ENCODE measurements at regions not wholly inside any gene's neighbourhood (a gene's known extent, or its start where the extent isn't known, plus 50 kb on each side); places are given as distances from the start of the nearest gene placed in this dataset.
A peak's percentile ranks its signal among the peaks of the same experiment; 100 is the strongest.
"Not testable (repeated sequence)": the region's sequence is repeated elsewhere in the genome, so short reads cannot be mapped to it uniquely, and the experiment has no call there.

DNA sequence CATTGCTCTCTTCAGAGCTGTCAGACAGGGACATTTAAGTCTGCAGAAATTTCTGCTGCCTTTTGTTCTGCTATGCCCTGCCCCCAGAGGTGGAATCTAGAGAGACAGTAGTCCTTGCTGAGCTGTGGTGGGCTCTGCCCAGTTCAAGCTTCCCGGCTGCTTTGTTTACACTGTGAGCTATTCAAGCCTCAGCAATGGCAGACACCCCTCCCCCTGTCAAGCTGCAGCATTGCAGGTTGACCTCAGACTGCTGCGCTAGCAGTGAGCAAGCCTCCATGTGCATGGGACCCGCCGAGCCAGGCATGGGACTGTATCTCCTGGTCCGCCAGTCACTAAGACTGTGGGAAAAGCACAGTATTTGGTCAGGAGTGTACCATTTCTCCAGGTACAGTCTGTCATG is 53.6 kb upstream of the MAPK10 start:
- not testable (repeated sequence) for DNase-seq

DNA sequence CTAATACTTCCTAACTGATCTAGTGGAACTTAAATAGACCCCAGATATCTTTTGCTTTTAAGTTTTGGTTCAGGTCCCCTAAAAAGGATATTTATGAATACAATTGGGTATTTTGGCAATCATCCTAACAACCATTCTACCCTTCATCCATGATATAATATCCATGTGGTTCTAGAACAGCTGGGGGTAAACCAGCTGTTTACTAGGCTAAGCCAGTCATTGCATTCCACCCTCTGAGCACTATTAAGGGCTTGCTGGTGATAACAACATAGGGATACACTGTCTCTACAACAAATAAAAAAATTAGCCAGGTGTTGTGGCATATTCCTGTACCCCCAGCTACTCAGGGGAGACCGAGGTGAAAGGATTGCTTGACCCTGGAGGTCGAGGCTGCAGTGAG is 54.8 kb upstream of the MAPK10 start:
- no peak for DNase-seq

DNA sequence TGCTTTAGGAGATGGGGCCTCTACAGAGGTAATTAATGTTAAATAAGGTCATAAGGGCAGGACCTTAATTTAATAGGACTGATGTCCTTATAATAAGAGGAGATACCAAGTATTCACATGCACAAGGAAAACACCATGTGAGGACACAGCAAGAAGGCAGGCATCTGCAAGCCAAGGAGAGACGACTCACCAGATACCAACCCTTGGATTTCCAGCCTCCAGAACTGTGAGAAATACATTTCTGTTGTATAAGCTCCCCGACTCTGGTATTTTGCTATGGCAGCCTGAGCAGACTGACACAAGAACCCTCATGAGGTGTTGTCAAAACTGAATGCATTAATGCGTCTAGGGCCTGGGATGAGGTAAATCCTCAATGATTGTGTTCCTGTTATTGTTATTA is 56.2 kb upstream of the MAPK10 start:
- DNase-seq, result no peak

DNA sequence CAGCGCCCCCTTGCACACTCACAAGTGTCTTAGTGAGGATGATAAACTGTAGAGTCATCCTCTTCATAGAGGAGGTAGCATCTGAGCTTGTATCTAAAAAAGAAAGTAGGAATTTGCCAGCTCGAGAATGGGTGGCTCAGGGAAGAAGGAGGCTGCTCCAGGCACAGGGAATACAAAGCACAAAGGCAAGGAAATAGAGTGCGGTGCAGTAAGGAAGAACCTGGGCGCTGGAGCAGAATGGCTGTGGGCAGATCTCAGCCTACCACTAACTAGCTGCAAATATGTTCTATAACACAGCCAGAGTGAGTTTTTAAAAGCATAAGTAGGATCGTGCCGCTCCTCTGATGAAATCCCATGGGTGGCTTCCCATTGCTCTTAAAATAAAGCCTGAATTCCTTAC is 61.6 kb upstream of the MAPK10 start:
- no peak for DNase-seq

DNA sequence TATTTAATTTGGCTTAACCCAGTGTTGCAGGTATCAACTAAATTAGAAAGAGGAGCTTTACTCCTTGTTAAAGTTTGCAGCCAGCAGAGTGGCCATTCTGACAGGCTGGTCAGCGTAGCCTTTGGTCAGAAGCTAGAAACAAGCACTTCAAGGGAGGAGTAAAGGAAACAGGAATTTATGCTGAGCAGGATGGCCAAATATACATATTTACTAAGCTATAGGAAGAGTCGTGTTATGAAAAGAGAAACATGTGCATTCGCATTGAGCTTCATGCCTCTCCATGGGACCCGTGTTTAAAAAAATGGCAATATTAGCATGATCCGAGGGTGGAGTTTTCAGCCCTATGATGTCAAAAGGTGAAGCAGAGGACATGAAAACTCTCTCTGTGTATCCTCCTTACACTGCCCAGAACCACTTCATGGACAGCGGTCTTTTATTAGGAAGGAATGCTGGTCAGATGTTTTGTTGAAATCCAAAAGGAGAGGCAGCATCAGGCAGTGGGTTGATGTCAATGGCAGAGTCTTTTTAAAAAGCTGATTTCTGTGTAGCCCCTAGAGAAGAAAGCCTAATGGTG is 71.8 kb upstream of the MAPK10 start:
- DNase-seq, result no peak

DNA sequence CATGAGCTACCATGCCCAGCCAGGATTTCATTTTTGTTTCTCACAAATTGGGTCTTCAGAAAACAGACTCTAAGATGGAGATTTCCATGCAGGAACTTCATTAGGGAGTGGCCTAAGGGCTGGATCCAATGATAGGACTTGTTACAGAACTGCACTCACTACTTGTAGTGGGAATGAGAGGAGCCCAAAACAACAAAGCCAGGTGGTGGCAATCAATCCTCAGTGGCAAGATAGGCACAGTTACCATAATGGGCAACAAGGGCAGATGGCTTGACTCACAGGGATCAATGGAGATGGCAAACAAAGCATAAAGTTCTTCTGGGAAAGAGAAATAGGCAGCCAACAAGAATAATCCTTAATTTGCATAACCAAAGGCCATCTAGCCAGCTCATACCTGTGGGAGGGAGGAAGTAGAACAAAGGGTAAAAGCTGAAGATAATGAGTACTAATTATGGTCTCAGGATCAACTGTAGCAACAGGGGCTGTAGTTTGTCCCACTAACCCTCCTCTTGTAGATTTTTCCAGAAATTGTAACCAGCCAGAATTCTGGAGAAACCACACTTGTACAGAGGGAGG is 72.8 kb upstream of the MAPK10 start:
- DNase-seq, result no peak

DNA sequence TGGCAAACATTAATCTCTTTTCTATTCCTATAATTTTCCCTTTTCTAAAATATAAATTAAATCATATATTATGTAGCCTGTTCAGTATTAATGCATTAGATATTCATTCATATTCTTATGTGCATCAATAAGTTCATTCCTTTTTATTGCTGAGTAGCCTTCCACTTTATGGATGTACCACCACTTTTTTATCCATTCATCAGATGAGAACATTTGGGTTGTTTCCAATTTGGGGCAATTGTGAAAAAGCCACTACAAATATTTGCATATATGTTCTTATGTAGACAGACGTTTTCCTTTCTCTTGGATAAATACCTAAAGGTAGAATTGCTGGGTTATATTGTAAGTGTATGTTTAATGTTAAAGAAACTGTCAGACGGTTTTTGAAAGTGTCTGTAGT is 79.4 kb upstream of the MAPK10 start:
- no peak for DNase-seq

DNA sequence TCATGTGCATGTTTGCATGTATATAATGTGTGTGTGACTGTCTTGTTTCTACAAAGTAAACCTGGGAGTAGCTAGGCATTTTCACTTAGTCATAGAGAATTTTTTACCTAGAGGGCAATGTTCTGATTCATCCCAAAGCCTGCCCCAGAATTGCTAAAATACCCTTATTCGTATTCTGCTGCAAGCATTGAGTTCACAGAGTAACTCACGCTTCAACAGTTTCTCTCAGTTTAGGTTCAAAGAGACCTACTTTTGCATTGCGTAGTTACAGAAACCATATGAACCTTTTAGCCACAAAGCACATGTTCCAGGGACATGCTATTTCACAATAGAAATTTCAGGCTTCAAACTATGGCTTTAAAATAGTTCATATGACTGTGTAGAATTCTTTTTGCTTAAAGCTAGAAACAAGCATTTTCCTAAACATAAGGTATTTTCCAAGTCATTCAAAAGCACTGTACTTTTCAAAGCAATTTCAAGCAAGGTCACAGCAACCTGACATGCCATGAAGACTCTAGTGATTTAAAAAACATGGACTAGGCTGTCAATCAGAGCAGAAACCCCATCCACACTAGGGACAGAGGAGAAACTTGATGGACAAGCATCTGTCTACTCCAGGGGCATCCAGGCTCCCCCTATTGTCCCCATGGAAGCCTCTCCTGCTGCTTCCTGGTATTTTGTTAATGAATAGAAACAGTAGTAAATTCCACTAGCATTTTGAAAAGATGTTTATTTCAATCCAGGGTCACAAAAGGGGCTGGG is 81.5 kb upstream of the MAPK10 start:
- no peak for DNase-seq

DNA sequence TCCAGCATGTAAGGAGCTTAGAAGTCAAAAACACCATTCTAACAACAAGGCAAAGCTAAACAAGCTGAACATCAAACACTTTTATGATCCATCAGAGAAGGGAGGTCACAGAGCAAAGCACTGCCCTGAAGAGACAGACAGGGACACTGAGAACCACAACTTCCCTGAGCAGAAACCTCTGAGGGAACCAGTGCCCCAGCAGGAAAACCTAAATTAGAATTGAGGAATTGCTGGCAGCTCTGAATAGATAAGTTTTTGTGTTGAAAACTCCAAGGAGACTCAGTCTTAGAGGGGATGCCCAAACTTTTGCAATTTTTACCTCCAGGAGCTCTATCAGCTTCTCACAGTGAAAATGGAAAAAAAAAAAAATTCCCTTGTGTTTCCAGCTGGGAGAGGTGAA is 83.0 kb upstream of the MAPK10 start:
- no peak for DNase-seq

DNA sequence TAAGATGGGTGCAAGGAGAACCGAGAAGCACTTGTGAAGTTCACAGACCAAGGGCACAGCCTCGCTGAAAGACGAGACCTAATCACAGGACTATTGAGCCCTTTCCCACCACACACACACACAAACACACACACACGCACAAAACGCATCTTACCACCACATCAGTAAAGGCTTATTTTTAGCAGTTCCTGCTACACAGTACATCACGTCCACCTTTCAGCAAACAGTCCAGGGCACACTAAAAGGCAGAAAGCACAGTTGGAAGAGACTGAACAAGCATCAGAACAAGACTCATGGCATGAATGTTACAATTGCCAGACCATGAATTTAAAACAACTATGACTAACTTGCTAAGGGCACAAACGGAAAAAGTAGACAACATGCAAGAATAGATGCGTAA is 83.6 kb upstream of the MAPK10 start:
- DNase-seq, result no peak

DNA sequence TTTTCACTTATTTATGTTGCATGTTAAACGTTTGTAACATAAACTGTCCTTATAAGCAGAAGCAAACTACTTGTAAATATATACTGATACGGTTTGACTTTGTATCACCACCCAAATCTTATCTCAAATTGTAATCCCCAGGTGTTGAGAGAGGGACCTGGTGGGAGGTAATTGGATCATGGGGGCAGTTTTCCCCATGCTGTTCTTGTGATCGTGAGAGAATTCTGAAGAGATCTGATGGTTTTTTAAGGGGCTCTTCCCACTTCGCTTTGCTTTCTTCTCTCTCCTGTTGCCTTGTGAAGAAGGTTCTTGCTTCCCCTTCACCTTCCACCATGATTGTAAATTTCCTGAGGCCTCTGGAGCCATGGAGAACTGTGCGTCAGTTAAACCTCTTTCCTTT is 87.1 kb upstream of the MAPK10 start:
- no peak for DNase-seq

DNA sequence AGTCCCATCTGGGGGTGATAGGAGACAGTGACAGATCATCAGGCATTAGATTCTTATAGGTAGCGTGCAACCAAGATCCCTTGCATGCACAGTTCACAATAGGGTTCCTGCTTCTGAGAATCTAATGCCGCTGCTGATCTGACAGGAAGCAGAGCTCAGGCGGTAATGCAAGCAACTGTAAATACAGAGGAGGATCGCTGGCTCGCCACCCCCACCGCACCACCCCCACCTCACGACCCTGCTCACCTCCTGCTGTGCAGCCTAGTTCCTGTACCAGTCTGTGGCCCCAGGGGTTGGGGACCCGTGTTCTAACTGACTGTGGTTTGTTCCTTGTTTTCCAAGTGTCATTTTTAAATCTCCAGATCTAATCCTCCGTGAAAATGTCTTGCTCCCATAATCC is 89.0 kb upstream of the MAPK10 start:
- DNase-seq, result no peak

DNA sequence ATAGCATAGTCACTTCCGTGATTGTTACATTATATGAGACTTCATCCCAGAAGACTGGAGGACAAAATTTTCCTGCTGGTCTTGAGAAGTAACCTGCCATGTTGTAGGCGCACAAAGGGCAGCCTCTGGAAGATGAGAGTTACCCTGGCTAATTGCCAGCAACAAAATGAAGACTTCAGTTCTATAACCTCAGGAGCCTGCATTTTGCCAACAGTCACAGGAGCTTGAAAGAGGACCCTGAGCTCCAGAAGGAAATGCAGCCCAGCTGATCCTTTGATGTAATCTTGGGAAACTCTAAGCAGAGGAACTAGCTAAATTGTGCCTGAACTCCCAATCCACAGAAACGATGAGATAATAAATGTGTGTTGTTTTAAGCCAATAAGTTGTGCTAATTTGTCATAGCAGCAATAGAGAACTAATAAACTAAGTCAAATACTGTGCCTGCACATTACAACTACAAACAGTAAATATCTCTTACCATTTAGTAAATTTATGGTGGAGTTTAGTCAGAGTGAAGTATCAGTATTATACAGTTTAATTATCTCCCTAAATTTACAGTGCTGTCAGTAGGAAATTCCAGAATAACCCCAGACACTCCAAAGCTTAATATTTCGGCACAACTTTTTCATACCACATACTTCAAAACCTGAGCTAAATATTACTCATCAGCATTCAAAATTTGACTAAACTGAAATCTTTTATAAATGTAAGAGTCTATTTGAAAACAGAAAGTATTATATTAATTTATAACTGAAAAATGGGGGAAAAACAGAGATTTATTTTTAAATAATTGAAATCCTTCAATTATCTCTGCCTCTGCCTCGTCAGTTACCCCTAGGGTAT is 90.1 kb upstream of the MAPK10 start:
- DNase-seq, result no peak

DNA sequence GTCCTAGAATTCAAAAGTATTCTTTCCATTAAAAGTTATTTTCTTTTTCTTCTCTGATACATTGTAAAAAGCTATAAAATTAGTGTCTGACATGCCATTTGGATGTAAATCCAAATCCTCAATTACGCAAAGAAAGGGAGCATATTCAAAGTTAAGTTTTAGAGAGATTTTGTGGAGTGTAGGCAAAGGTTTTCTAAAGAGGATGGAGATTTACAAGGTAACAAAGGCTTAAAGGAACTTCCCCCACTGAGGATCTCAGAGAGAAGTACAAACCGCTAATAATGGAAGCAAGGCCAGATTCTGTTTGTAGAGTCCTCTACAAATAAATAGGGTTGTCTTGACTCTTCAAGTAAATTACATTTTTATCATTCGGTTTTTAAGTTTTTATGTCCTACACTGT is 91.0 kb upstream of the MAPK10 start:
- no peak for DNase-seq

DNA sequence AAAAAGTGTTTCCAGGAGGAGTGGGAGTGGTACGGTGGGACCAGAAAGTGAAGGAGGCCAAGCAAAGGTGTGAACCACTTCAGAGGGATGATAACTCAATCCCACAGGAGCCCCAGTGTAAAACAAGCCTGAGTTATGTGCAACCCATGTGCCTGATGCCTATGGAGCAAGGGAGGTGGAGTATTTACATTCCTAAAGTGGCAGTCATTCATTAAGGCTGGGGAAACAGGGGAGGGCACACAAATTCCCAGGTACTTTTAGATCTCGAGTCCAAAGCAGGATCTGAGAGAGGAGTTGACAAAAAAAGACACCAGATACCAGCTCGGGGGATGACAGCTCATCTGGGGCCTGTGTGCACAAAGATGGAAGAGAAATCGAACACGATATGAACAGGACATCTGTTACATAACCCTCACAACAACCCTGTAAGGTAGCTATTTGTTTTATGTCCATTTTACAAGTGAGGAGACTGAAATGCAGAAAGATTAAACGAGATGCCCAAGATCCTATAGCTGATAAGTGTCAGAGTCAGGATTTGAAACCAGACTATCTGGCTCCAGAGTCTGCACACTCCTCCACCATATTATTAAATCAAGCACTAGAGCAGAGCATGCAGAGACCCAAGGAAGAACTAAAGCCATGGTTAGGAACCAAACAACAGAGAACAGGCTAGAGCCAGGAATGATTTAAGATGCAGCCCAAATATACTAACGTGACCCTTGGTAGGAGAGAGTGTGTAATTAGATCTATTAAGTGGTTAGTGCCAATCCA is 91.9 kb upstream of the MAPK10 start:
- no peak for DNase-seq

DNA sequence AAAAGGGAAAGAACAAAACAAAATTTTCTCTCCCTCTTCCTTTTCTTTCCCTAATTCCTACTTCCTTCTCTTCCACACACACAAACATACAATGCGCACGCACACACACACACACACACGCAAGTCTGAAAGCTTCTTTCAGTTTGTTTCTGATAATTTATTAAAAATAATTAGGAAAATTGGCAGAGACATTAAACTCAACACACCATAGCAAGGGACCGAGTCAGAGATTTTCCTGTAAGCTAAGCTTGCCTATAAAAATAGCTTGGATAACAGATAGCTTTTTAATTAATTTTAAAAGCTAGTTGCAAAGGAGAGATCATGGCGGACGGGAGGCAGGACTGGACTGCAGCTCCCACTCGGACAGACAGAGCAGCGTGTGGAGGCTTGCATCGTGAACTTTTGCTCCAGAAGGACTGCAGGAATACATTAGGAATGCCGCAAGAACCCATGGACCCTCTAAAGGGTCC is 92.6 kb upstream of the MAPK10 start:
- DNase-seq, result no peak

DNA sequence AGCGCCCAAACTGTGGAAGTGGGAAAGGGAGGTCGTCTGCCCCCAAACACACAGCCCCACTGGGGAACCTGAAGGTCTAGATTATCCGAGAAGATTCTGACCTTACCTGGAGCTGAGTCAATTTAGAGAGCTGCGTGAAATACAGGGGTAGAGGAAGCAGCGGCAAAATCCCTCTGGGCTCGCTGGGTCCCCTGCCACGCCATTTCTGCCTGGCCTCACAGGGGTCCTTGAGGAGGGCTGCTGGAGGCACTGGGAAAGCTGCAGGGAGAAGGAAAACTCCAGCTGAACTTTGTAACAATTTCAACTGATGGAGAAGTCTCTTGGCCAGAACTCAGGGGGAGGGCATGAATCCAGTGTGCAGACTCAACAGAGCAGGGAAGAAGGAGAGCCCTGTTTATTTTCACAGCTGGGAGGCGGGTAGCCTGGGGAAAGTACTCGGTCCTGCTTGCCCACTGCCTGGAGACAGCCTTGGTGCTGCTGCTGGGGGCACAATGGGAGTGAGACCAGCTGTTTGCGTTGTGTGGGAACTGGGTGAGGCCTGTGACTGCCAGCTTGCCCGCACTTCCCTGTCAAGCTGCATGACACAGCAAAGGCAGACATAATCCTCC is 93.2 kb upstream of the MAPK10 start:
- DNase-seq, result no peak

DNA sequence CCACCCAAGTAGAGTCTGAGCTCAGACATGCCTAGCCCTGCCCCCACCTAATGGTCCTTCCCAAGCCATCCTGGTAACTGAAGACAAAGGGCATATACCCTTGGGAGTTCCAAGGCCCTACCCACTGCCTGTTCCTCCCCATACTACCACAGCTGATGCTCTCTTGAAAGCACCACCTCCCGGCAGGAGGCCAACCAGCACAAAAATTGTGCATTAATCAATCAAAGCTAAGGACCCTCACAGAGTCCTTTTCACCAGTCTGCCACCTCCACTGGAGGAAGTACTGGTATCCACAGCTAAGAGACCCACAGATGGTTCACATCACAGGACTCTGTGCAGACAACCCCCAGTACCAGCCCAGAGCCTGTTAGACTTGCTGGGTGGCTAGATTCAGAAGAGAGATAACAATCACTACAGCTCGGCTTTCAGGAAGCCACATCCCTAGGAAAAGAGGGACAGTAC is 93.8 kb upstream of the MAPK10 start:
- DNase-seq, result peak; percentile 7

DNA sequence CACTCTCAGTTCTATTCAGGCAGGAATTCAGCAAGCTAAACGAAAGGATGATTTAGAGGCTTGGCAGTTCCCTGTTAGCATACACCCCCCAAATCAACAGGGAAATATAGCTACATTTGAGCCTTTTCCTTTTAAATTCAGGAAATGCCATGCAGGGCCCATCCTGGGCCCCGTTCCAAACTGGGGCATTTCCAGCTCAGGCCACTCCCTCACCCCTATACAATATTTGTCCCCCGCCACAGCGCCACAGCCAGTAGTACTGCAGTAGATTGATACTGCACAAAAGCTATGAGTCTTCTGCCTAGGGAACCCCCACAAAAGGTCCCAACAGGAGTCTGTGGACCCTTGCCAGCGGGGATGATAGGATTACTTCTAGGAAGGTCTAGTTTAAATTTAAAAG is 102.0 kb upstream of the MAPK10 start:
- no peak for DNase-seq

DNA sequence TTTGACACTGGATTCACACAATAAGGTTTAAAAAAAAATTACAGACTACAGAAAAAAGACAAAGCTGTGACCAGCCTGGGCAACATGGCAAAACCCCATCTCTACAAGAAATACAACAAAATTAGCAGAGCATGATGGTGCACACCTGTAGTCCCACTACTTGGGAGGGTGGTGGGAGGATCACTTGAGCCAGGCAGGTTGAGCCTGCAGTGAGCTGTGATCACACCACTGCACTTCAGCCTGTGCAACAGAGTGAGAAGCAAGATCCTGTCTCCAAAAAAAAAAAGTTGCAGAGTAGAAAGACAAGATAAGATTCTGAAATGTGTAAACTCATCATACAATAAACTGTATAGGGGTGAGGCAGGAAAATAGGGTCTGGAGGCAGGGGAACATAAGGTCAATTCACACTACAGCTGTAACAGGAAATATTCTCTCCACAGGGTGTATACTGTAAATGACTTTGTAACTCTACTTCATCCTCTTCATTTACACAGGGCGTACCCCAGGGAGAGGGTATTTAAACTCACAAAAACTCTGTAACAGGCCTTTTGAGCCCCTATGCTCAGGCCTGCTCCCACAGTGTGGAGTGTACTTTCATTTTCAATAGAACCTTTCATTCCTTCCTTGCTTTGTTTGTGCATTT is 112.6 kb upstream of the MAPK10 start:
- DNase-seq, result no peak

DNA sequence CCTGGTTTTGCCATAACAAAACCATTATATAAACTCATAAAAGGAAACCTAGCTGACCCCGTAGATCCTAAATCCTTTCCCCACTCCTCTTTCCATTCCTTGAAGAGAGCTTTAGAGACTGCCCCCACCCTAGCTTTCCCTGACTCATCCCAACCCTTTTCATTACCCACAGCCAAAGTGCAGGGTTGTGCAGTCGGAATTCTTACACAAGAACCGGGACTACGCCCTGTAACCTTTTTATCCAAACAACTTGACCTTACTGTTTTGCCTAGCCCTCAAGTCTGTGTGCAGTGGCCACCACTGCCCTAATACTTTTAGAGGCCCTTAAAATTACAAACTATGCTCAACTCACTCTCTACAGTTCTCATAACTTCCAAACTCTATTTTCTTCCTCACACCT is 116.0 kb upstream of the PTPN13 start:
- DNase-seq, result not testable (repeated sequence)

DNA sequence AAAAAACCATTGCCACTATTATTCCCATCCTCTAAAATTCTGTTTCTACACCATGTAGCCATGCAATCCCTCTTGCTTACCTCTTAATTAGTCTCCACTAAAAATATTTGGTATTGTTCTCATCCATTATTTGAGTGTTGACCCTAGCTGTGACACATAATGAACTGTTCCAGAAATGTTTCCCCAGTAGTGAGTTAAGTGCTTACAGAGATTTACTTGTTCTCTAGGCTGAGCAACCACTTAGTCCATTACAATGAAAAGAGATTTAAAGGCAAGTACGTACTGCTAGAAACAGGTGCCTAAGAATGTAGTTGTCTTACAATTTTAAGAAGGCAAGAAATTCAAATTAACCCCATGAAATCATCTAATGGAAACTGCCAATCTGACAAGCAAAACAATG is 112.7 kb upstream of the PTPN13 start:
- DNase-seq, result no peak

Data from NCI-H2029 (cell line).